ENCODE measurements at regions not wholly inside any gene's neighbourhood (a gene's known extent, or its start where the extent isn't known, plus 50 kb on each side); places are given as distances from the start of the nearest gene placed in this dataset.

- TF ChIP-seq CTCF (IDR thresholded peaks at IDR 0.05; ENCODE audit: low read length) (no peak), EZH2 (optimal IDR thresholded peaks at IDR 0.05; ENCODE audit: low read depth, low read length) (no peak)
Observed at GRCh38 chr9:89967527-89967926, 362.7 kb downstream of the GADD45G start.
